ENCODE measurements at regions not wholly inside any gene's neighbourhood (a gene's known extent, or its start where the extent isn't known, plus 50 kb on each side); places are given as distances from the start of the nearest gene placed in this dataset.
"Not testable (repeated sequence)": the region's sequence is repeated elsewhere in the genome, so short reads cannot be mapped to it uniquely, and the experiment has no call there.

DNA sequence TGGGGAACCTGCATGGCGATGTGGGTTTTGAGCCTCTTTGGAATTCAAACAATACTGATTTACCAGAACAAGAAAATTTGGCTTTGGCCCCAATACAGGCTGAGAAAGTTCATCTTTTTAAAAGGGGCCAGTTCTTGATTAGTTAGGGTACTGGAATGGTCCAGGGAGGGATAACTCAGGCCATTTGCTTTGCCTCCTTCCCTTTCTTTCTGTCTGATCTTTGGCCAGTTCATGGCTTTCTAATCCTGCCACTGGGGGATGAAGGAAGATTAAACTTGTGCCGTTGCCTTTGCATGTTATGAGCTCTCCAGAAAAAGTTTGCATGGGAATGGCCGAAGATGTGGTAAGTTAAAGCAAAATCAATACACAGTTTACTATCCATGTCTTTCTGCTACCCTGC is 78.4 kb downstream of the ADAMTS15 start:
- Mint-ChIP-seq H3K9me3 (no peaks in the 10 kb centered on the region), H3K36me3 (no peaks in the 10 kb centered on the region), H3K27ac (no peak overlapping the region)
- ATAC-seq (no peak), DNase-seq (ENCODE audit: low spot score in 2 of 2) (no peak)

- DNase-seq (ENCODE audit: low spot score in 2 of 2), result no peak
- Mint-ChIP-seq H3K27ac (no peak overlapping the region), H3K9me3 (no peaks in the 10 kb centered on the region), H3K36me3 (no peaks in the 10 kb centered on the region)
- no peak for ATAC-seq
Measured at GRCh38 chr11:130527636-130528297, 79.3 kb downstream of the ADAMTS15 start.

DNA sequence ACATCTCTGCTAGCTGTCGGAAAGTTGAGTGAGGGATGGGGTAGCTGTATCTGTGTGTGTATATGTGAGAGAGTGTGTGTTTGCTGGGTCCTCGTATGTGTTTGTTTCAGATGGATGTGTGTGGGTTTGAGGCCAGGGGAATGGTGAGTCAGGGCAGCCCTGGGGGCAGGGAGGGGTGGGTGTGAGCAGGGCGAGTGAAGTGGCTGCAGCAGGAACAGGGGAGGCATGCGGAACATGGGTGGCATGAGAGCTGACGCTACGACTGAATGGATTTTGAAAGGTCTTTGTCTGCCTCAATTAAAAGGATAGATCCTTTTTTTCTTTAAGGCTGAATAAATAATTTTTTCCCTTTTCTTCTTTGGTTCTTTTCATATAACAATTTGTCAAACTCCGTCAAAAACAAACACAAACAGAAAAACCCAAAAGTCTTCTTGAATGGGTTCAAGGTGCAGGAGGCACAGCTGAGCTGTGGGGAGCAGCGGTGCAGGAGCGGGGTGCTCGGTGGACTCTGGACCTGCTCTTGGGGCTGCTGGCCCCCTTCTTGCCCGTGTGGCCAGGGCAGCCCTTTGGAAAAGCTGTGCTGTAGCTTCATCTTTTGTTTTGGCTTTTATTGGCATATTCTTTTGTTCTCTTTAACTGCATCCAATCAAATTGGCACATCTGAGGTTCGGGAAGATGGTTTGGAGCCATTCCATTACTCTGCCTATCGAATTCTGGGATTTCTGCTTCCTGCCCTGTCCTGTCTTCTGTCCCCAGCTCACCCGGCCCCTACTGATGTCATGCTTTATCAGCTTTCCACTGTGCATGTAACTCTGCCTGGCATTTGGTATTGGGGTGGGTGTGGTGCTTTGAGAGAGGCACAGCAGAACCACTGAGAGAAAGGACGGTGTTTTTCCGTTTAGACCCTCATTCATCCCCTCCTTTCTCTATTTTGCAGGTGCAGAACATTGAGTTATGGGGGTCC is 80.1 kb downstream of the ADAMTS15 start:
- no peaks in the 10 kb centered on the region for H3K9me3 Mint-ChIP-seq
- no peaks in the 10 kb centered on the region for H3K36me3 Mint-ChIP-seq
- no peak for DNase-seq (ENCODE audit: low spot score in 2 of 2)
- H3K27ac Mint-ChIP-seq, result no peak overlapping the region
- ATAC-seq, result no peak

- ATAC-seq (no peak), DNase-seq (ENCODE audit: low spot score in 2 of 2) (no peak)
- Mint-ChIP-seq H3K27ac (no peak overlapping the region), H3K36me3 (no peaks in the 10 kb centered on the region), H3K9me3 (no peaks in the 10 kb centered on the region)
Measured at GRCh38 chr11:130529366-130529765, 80.9 kb downstream of the ADAMTS15 start.

DNA sequence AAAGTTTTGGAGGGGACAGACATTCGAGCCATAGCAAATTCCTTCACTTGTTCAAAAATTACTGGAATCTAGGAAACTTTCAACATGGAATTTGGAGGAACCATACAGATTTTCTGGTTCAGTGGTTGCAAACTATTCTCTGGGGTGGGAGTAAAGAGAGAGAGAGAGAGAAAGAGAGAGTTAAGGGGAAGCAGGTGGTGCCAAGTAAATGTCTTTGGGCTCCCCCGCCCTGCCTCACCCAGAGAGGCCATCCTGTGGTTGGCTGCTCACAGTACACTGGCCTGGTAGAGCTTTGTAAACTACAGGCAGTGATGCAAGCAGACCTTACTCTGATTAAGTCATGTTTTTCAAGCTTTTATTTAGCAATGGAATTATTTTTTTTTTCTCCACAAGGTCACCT is 82.6 kb downstream of the ADAMTS15 start:
- H3K27ac Mint-ChIP-seq, result no peak overlapping the region
- H3K9me3 Mint-ChIP-seq, result no peaks in the 10 kb centered on the region
- ATAC-seq (no peak), DNase-seq (ENCODE audit: low spot score in 2 of 2) (no peak)
- H3K36me3 Mint-ChIP-seq, result no peaks in the 10 kb centered on the region

- DNase-seq (ENCODE audit: low spot score in 2 of 2) (no peak), ATAC-seq (no peak)
- H3K36me3 Mint-ChIP-seq, result no peaks in the 10 kb centered on the region
- H3K27ac Mint-ChIP-seq, result no peak overlapping the region
- H3K9me3 Mint-ChIP-seq, result no peaks in the 10 kb centered on the region
Measured at GRCh38 chr11:130533113-130533798, 84.8 kb downstream of the ADAMTS15 start.

DNA sequence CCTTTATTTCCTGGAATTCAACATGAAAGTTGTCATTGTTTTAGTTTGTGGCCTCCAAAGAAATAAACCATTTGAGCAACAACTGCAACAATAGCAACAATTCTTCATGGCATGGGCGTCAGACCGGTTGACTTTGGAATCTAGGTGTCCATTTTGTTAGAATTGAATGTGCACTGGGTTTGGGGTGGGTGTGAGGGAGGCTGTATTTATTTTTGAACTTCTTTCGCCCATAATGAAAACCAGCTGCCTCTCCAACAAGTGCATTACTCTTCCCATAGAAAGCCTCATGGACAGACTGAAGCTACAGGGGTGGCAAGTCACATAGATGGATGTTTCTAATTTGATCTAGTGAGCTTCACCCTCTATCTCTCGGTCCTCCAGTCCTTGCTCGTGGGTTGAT is 85.4 kb downstream of the ADAMTS15 start:
- ATAC-seq, result no peak
- no peaks in the 10 kb centered on the region for H3K9me3 Mint-ChIP-seq
- H3K36me3 Mint-ChIP-seq, result no peaks in the 10 kb centered on the region
- DNase-seq (ENCODE audit: low spot score in 2 of 2), result no peak
- H3K27ac Mint-ChIP-seq, result no peak overlapping the region

DNA sequence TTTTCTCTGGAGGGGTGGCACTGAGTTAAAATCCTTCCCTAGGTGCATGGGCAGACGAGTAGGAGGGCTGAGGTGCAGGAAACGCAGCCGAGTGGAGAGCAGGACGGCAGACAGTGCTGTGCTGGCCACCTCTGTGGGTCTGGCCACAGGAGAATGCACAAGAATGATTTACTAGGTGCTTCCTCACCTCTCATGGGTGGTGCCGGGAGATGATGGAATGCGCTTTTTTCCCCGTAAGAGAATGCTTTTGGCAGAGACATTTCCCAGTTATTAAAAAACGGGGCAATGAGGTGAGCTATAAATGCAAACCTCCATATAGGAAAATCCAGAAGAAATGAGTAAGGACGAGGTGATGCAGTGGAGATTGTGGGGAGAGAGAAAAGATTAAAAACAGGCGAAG is 86.1 kb downstream of the ADAMTS15 start:
- DNase-seq (ENCODE audit: low spot score in 2 of 2), result no peak
- Mint-ChIP-seq H3K27ac (no peak overlapping the region), H3K36me3 (no peaks in the 10 kb centered on the region), H3K9me3 (no peaks in the 10 kb centered on the region)
- no peak for ATAC-seq

- DNase-seq (ENCODE audit: low spot score in 2 of 2) (no peak), ATAC-seq (no peak)
- Mint-ChIP-seq H3K27ac (no peak overlapping the region), H3K9me3 (no peaks in the 10 kb centered on the region), H3K36me3 (no peaks in the 10 kb centered on the region)
Measured at GRCh38 chr11:130535520-130535919, 87.1 kb downstream of the ADAMTS15 start.

GRCh38 chr11:130536106-130537040 is 87.9 kb downstream of the ADAMTS15 start:
- H3K9me3 Mint-ChIP-seq, result no peaks in the 10 kb centered on the region
- no peak for DNase-seq (ENCODE audit: low spot score in 2 of 2)
- H3K36me3 Mint-ChIP-seq, result no peaks in the 10 kb centered on the region
- no peak for ATAC-seq
- H3K27ac Mint-ChIP-seq, result peak overlapping the region in 1 of 2 donors; percentile 55

DNA sequence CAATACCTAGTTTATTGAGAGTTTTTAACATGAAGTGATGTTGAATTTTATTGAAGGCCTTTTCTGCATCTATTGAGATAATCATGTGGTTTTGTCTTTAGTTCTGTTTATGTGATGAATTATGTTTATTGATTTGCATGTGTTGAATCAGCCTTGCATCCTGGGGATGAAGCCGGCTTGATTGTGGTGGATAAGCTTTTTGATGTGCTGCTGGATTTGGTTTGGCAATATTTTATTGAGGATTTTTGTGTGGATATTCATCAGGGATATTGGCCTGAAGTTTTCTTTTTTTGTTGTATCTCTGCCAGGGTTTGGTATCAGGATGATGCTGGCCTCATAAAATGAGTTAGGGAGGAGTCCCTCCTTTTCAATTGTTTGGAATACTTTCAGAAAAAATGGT is 91.2 kb downstream of the ADAMTS15 start:
- H3K9me3 Mint-ChIP-seq; H3K36me3 Mint-ChIP-seq; ATAC-seq; DNase-seq (ENCODE audit: low spot score in 2 of 2); H3K27ac Mint-ChIP-seq: not testable (repeated sequence)

- no peak for ATAC-seq
- Mint-ChIP-seq H3K27ac (no peak overlapping the region), H3K36me3 (no peaks in the 10 kb centered on the region), H3K9me3 (no peaks in the 10 kb centered on the region)
- DNase-seq (ENCODE audit: low spot score in 2 of 2), result no peak
Measured at GRCh38 chr11:130544266-130544665, 95.8 kb downstream of the ADAMTS15 start.

- Mint-ChIP-seq H3K36me3 (no peaks in the 10 kb centered on the region), H3K9me3 (no peaks in the 10 kb centered on the region), H3K27ac (no peak overlapping the region)
- ATAC-seq (no peak), DNase-seq (ENCODE audit: low spot score in 2 of 2) (no peak)
Measured at GRCh38 chr11:130545449-130546072, 97.1 kb downstream of the ADAMTS15 start.

DNA sequence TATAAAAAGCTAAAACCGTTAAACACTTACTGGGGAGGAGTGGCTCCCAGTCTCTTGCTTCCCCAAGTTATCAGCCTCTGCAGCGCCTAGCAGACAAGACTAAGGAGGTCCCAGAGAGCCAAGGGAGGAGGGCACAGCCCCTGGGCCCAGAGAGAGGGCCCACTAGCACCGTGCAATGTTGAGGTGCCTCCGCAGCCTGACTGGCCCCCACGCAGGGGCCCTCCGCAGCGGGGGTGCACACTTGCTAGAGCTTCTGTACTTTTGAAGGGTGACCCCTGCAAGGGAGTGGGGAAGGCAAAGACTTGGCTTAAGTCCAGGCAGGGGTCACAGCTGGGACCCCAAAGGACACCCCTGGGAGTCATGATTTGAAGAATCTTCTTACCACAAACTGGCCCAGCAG is 98.0 kb downstream of the ADAMTS15 start:
- DNase-seq (ENCODE audit: low spot score in 2 of 2), result no peak
- Mint-ChIP-seq H3K36me3 (no peaks in the 10 kb centered on the region), H3K9me3 (no peaks in the 10 kb centered on the region), H3K27ac (no peak overlapping the region)
- ATAC-seq, result no peak

DNA sequence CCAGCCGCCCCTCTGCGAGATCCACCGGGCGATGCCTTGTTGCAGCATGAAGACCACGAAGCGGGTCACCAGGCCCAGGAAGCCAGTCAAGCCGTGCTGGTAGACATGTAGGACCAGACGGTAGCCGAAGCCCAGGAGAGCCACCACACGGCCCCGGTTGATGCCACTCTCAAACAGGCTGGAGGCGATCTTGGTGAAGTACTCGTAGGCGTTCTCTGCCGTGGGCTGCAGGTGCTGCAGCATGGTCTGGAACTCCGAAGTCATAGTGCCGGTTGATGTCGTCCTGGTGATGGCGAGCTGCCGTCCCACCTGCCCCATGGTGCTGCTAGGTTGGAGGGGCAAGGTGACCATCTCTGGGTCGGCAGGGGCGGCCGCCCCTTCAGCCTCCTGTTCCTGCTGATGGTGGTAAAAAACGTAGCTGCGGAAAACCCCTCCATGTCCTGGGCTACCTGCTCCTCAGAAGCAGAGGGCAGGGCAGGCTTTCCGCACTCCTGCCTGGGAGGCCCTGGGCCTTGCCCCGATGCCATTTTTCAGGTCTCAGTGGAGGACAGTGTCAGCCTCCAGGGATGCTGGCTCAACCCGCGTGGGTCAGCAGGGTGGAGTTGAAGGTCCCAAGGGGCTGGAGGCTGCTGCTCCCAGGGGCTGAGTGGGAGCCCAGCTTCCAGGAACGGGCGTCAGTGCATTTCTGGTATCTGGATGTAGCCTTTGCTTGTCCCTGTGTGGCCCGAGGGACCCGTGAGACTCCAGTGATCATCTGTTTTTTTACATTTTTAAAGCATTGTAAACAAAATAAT is 98.7 kb downstream of the ADAMTS15 start:
- DNase-seq (ENCODE audit: low spot score in 2 of 2), result no peak
- ATAC-seq, result no peak
- no peak overlapping the region for H3K27ac Mint-ChIP-seq
- no peaks in the 10 kb centered on the region for H3K36me3 Mint-ChIP-seq
- H3K9me3 Mint-ChIP-seq, result no peaks in the 10 kb centered on the region
